Fibroblast of skin of left biceps (primary cell): ENCODE measurements at regions not wholly inside any gene's neighbourhood (a gene's known extent, or its start where the extent isn't known, plus 50 kb on each side); places are given as distances from the start of the nearest gene placed in this dataset.
"Not testable (repeated sequence)": the region's sequence is repeated elsewhere in the genome, so short reads cannot be mapped to it uniquely, and the experiment has no call there.

ENCODE experiments used
- DNase-seq, 2 experiments: peaks; one replicate each; pipeline ENCODE4 v3.0.0-alpha.2; 2013; ENCODE audit warnings: low read depth in 2 of 2

- DNase-seq, result no peak
Observed at GRCh38 chr11:92122561-92122960, 102.1 kb upstream of the FAT3 start.

GRCh38 chr11:92111287-92111686, 113.3 kb upstream of the FAT3 start:
- DNase-seq, result no peak

GRCh38 chr11:92109466-92109865, 115.2 kb upstream of the FAT3 start:
- no peak for DNase-seq

- no peak for DNase-seq
Observed at GRCh38 chr11:92107331-92107730, 117.3 kb upstream of the FAT3 start.

GRCh38 chr11:92104349-92104748, 120.3 kb upstream of the FAT3 start:
- DNase-seq, result no peak

- no peak for DNase-seq
Observed at GRCh38 chr11:92101920-92102319, 122.7 kb upstream of the FAT3 start.

- no peak for DNase-seq
Observed at GRCh38 chr11:92099183-92099582, 125.4 kb upstream of the FAT3 start.

GRCh38 chr11:92098172-92098571, 126.4 kb upstream of the FAT3 start:
- no peak for DNase-seq

GRCh38 chr11:92087725-92088537, 136.7 kb upstream of the FAT3 start:
- no peak for DNase-seq

GRCh38 chr11:92083123-92083522, 141.5 kb upstream of the FAT3 start:
- no peak for DNase-seq

GRCh38 chr11:92082652-92083051, 142.0 kb upstream of the FAT3 start:
- DNase-seq, result no peak

GRCh38 chr11:92074498-92074897, 150.1 kb upstream of the FAT3 start:
- not testable (repeated sequence) for DNase-seq

GRCh38 chr11:92071660-92072059, 153.0 kb upstream of the FAT3 start:
- DNase-seq, result no peak

GRCh38 chr11:92070026-92070889, 154.4 kb upstream of the FAT3 start:
- no peak for DNase-seq

GRCh38 chr11:92067016-92067415, 157.6 kb upstream of the FAT3 start:
- no peak for DNase-seq

- DNase-seq, result no peak
Observed at GRCh38 chr11:92061456-92062062, 163.1 kb upstream of the FAT3 start.

- DNase-seq, result no peak
Observed at GRCh38 chr11:92057849-92058442, 166.7 kb upstream of the FAT3 start.

GRCh38 chr11:92053216-92053615, 171.4 kb upstream of the FAT3 start:
- peak in 1 of 2 experiments; percentile 5 for DNase-seq

- DNase-seq, result no peak
Observed at GRCh38 chr11:92050305-92050704, 174.3 kb upstream of the FAT3 start.

- no peak for DNase-seq
Observed at GRCh38 chr11:92048415-92048814, 176.2 kb upstream of the FAT3 start.

- no peak for DNase-seq
Observed at GRCh38 chr11:92046103-92046502, 178.5 kb upstream of the FAT3 start.

- DNase-seq, result no peak
Observed at GRCh38 chr11:92045301-92045700, 179.3 kb upstream of the FAT3 start.
